ENCODE measurements at regions not wholly inside any gene's neighbourhood (a gene's known extent, or its start where the extent isn't known, plus 50 kb on each side); places are given as distances from the start of the nearest gene placed in this dataset.
A peak's percentile ranks its signal among the peaks of the same experiment; 100 is the strongest.

DNA sequence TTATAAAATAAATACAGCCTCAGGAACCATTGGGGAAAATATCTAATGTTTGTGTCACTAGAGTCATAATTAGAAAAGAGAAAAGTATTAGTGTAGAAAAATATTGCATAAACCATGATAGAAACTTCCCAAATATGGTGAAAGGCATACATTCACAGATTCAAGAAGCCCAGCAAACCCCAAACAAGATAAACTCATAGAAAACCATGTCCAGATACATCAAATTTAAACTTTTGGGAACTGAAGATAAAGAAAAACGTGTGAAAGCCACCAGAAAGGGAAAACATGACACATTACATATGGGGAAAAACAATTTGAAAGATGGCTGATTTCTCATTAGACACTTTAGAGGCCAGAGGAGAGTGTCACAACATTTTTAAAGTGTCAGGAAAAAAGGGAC is 236.5 kb upstream of the FN1 start:
- TF ChIP-seq EZH2phosphoT487 (IDR thresholded peaks at IDR 0.05; ENCODE audit: insufficient read depth, low read depth) (no peak), EZH2 (IDR thresholded peaks at IDR 0.05; ENCODE audit: insufficient read depth, poor library complexity, severe bottlenecking) (no peak)
- no peak overlapping the region for H3K4me2 ChIP-seq (ENCODE audit: unreplicated experiment)
- H3K27me3 ChIP-seq (replicated peaks; ENCODE audit: insufficient read depth): no peaks in the 10 kb centered on the region
- DNase-seq: no peak
- no peaks in the 10 kb centered on the region for H3K9me3 ChIP-seq (ENCODE audit: low read depth)
- H4K20me1 ChIP-seq (ENCODE audit: insufficient read depth): no peaks in the 10 kb centered on the region
- no peak overlapping the region for H3K4me3 ChIP-seq
- H3K36me3 ChIP-seq (ENCODE audit: low read depth): no peaks in the 10 kb centered on the region
- WGBS, 2 experiments (ENCODE audit: low coverage in 1 of 2, low lambda C conversion rate in 2 of 2, missing lambda C conversion rate in 2 of 2): 80 to 86% methylated on average over 1 of the region's 1 CpG
- no peak overlapping the region for H3K27ac ChIP-seq
- no peaks in the 10 kb centered on the region for H3K9me2 ChIP-seq (ENCODE audit: insufficient read depth)
- H3K4me1 ChIP-seq (ENCODE audit: insufficient read depth): peaks cover 6% of the 10 kb centered on the region; the same call in 1 of the 2 replicates
- H3K79me2 ChIP-seq (ENCODE audit: insufficient read depth): no peaks in the 10 kb centered on the region
- H3K9ac ChIP-seq: no peak overlapping the region
- H3F3A ChIP-seq (ENCODE audit: insufficient read depth): peaks cover 4% of the 10 kb centered on the region; the same call in 1 of the 2 replicates
- in situ Hi-C loops (cut with MboI): no loop called here
- no peak overlapping the region for H2AFZ ChIP-seq

DNA sequence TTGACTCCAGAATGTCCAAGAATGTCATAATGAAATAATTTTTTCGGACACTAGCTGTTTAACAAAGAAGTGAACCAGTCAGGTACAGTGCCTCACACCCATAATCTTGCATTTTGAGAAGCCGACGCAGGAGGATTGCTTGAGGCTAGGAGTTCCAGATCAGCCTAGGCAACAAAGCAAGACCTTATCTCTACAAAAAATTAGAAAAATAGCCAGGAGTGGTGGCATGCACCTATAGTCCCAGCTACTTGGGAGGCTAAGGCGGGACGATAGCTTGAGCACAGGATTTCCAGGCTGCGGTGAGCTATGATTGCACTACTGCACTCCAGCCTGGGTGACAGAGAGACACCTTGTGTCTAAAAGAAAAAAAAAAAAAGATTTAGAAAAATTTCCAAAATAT is 235.8 kb upstream of the FN1 start:
- Histone ChIP-seq H4K20me1 (ENCODE audit: insufficient read depth) (no peaks in the 10 kb centered on the region), H3K27me3 (replicated peaks; ENCODE audit: insufficient read depth) (no peaks in the 10 kb centered on the region), H3K27ac (no peak overlapping the region), H3K79me2 (ENCODE audit: insufficient read depth) (no peaks in the 10 kb centered on the region), H3K4me2 (ENCODE audit: unreplicated experiment) (no peak overlapping the region), H3K9me3 (ENCODE audit: low read depth) (no peaks in the 10 kb centered on the region), H2AFZ (no peak overlapping the region), H3K36me3 (ENCODE audit: low read depth) (no peaks in the 10 kb centered on the region), H3F3A (ENCODE audit: insufficient read depth) (no peaks in the 10 kb centered on the region), H3K4me1 (ENCODE audit: insufficient read depth) (peaks cover 6% of the 10 kb centered on the region; the same call in 1 of the 2 replicates), H3K9ac (no peak overlapping the region), H3K4me3 (no peak overlapping the region), H3K9me2 (ENCODE audit: insufficient read depth) (no peaks in the 10 kb centered on the region; the same call in 1 of the 2 replicates)
- no peak for DNase-seq
- in situ Hi-C loops (cut with MboI): no loop called here
- 87 to 89% methylated on average over 6 of the region's 6 CpGs for WGBS, 2 experiments (ENCODE audit: low coverage in 1 of 2, low lambda C conversion rate in 2 of 2, missing lambda C conversion rate in 2 of 2)
- TF ChIP-seq EZH2phosphoT487 (IDR thresholded peaks at IDR 0.05; ENCODE audit: insufficient read depth, low read depth) (no peak), EZH2 (IDR thresholded peaks at IDR 0.05; ENCODE audit: insufficient read depth, poor library complexity, severe bottlenecking) (no peak)

DNA sequence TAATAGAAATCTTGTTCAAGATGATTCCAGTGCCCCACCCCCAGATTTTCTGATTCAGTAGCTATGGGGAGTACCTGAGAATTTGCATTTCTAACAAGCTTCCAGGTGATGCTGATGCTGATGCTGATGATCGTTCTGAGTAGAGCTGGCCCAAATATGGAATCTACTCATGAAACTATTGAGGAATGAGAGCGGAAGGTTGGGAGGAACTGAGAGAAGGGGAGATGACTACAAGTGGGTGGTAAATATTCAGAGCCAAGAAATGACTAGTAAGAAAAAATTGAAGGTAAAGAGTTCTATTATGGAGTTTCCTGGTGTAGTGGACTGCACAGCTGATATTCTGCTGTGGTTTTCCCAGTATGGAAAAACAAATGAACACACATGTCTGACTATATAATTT is 235.4 kb upstream of the FN1 start:
- Histone ChIP-seq H3K4me1 (ENCODE audit: insufficient read depth) (peaks cover 6% of the 10 kb centered on the region; the same call in 1 of the 2 replicates), H3F3A (ENCODE audit: insufficient read depth) (no peaks in the 10 kb centered on the region), H4K20me1 (ENCODE audit: insufficient read depth) (no peaks in the 10 kb centered on the region), H3K27me3 (replicated peaks; ENCODE audit: insufficient read depth) (no peaks in the 10 kb centered on the region), H2AFZ (no peak overlapping the region), H3K4me2 (ENCODE audit: unreplicated experiment) (no peak overlapping the region), H3K79me2 (ENCODE audit: insufficient read depth) (no peaks in the 10 kb centered on the region), H3K36me3 (ENCODE audit: low read depth) (no peaks in the 10 kb centered on the region), H3K9ac (no peak overlapping the region), H3K9me2 (ENCODE audit: insufficient read depth) (no peaks in the 10 kb centered on the region; the same call in 1 of the 2 replicates), H3K9me3 (ENCODE audit: low read depth) (no peaks in the 10 kb centered on the region), H3K4me3 (no peak overlapping the region), H3K27ac (no peak overlapping the region)
- 97% methylated on average over 2 of the region's 2 CpGs for WGBS, 2 experiments (ENCODE audit: low coverage in 1 of 2, low lambda C conversion rate in 2 of 2, missing lambda C conversion rate in 2 of 2)
- no peak for TF ChIP-seq EZH2 (IDR thresholded peaks at IDR 0.05; ENCODE audit: insufficient read depth, poor library complexity, severe bottlenecking)
- TF ChIP-seq EZH2phosphoT487 (IDR thresholded peaks at IDR 0.05; ENCODE audit: insufficient read depth, low read depth): no peak
- no peak for DNase-seq
- in situ Hi-C loops (cut with MboI): no loop called here

DNA sequence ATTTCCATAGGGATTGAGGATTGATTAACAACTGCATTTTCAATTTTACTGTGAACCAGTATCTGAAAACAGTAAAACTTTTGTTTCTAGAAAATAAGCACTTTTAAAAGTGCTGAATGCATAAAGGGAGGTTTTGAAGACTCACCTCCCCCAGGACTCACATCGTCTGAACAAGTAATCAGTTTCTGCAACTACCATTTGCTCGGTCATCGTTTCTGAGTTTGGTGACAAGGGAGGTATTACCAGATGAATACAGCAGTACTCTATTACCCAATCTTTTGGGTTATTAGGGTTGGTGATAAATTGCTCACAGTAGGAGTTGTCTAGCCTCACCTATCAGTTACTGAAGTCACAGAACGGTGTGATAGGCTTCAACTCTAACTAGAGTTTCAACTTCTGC is 234.5 kb upstream of the FN1 start:
- no peaks in the 10 kb centered on the region for H3K36me3 ChIP-seq (ENCODE audit: low read depth)
- H3K27me3 ChIP-seq (replicated peaks; ENCODE audit: insufficient read depth): no peaks in the 10 kb centered on the region
- H4K20me1 ChIP-seq (ENCODE audit: insufficient read depth): no peaks in the 10 kb centered on the region
- 96 to 98% methylated on average over 4 of the region's 4 CpGs for WGBS, 2 experiments (ENCODE audit: low coverage in 1 of 2, low lambda C conversion rate in 2 of 2, missing lambda C conversion rate in 2 of 2)
- TF ChIP-seq EZH2phosphoT487 (IDR thresholded peaks at IDR 0.05; ENCODE audit: insufficient read depth, low read depth) (no peak), EZH2 (IDR thresholded peaks at IDR 0.05; ENCODE audit: insufficient read depth, poor library complexity, severe bottlenecking) (no peak)
- H3K27ac ChIP-seq: no peak overlapping the region
- peaks cover 11% of the 10 kb centered on the region for H3K4me1 ChIP-seq (ENCODE audit: insufficient read depth)
- H3K4me3 ChIP-seq: no peak overlapping the region
- no peaks in the 10 kb centered on the region for H3K79me2 ChIP-seq (ENCODE audit: insufficient read depth)
- no peak overlapping the region for H2AFZ ChIP-seq
- peaks cover 2% of the 10 kb centered on the region for H3F3A ChIP-seq (ENCODE audit: insufficient read depth)
- no peaks in the 10 kb centered on the region for H3K9me3 ChIP-seq (ENCODE audit: low read depth)
- H3K9ac ChIP-seq: no peak overlapping the region
- no peak for DNase-seq
- no peak overlapping the region for H3K4me2 ChIP-seq (ENCODE audit: unreplicated experiment)
- H3K9me2 ChIP-seq (ENCODE audit: insufficient read depth): no peaks in the 10 kb centered on the region; the same call in 1 of the 2 replicates
- in situ Hi-C loops (cut with MboI): no loop called here

DNA sequence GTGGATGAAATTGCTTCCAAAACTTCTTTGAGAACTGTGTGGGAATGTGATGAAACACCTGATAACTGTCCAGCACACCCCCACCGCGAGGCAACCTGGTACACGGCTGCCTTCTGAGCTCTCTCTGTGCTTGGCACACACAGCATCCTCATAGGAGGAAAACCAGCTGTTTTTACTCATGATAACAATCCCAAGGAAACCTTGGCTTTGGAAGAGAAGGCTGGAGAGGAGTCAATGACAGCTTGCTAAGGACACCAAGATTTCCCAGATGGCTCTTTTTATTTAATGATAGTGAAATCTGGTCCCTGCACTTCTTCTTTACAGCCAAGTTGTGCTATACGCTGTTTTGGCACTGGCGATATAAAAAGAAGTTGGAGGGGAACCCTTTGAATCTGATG is 232.5 kb upstream of the FN1 start:
- in situ Hi-C loops (cut with MboI): no loop called here
- TF ChIP-seq EZH2phosphoT487 (IDR thresholded peaks at IDR 0.05; ENCODE audit: insufficient read depth, low read depth) (no peak), EZH2 (IDR thresholded peaks at IDR 0.05; ENCODE audit: insufficient read depth, poor library complexity, severe bottlenecking) (no peak)
- Histone ChIP-seq H3K9ac (no peak overlapping the region), H2AFZ (0 out of 2 replicates have a peak overlapping the region, but pooled peaks have one; percentile 2), H3K4me2 (ENCODE audit: unreplicated experiment) (peak overlapping the region; percentile 24), H3K9me3 (ENCODE audit: low read depth) (no peaks in the 10 kb centered on the region), H3F3A (ENCODE audit: insufficient read depth) (peaks cover 22% of the 10 kb centered on the region), H3K79me2 (ENCODE audit: insufficient read depth) (no peaks in the 10 kb centered on the region), H3K9me2 (ENCODE audit: insufficient read depth) (no peaks in the 10 kb centered on the region; the same call in 1 of the 2 replicates), H3K4me1 (ENCODE audit: insufficient read depth) (peaks cover 29% of the 10 kb centered on the region), H3K36me3 (ENCODE audit: low read depth) (no peaks in the 10 kb centered on the region), H3K27me3 (replicated peaks; ENCODE audit: insufficient read depth) (no peaks in the 10 kb centered on the region), H3K27ac (no peak overlapping the region), H3K4me3 (no peak overlapping the region), H4K20me1 (ENCODE audit: insufficient read depth) (no peaks in the 10 kb centered on the region)
- WGBS, 2 experiments (ENCODE audit: low coverage in 1 of 2, low lambda C conversion rate in 2 of 2, missing lambda C conversion rate in 2 of 2): 29 to 39% methylated on average over 5 of the region's 5 CpGs
- no peak for DNase-seq
